Lower leg skin (tissue), 3 donors: ENCODE measurements at regions not wholly inside any gene's neighbourhood (a gene's known extent, or its start where the extent isn't known, plus 50 kb on each side); places are given as distances from the start of the nearest gene placed in this dataset.

Source experiments
- POLR2A ChIP-seq, 2 donors: fragments of 450-650 bp; IDR thresholded peaks; one replicate each; pipeline ENCODE4 v1.6.1; 2016 to 2017; ENCODE audit warnings: antibody characterized with exemption in 2 of 2, mild to moderate bottlenecking in 1 of 2, moderate library complexity in 1 of 2
- TF ChIP-seq, protein P1 (sequence below), 3 donors: fragments of 450-650 bp; IDR thresholded peaks; one replicate each; pipeline ENCODE4 v1.5.1; 2016; ENCODE audit warnings: antibody characterized with exemption in 3 of 3, mild to moderate bottlenecking in 3 of 3, moderate library complexity in 2 of 3

DNA sequence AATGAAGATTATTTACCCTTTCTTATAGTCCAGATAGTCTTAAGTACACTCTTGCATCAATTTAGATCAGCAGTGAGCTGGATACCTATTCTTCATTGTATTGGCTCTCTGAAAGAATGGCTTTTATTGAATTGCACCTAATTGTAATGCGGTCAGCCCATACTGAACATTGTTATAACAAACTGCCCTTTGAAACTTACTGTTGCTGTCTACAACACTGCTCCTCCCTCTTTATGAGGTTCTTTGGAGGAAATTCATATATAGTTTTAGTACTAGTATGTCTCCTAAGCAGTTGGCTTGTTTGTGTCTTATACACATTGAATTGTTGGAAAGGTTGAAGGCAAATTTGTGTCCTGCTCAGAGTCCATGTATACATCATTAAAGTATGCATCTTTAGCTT, 66.5 kb upstream of the UGP2 start:
- TF ChIP-seq, protein P1, sequence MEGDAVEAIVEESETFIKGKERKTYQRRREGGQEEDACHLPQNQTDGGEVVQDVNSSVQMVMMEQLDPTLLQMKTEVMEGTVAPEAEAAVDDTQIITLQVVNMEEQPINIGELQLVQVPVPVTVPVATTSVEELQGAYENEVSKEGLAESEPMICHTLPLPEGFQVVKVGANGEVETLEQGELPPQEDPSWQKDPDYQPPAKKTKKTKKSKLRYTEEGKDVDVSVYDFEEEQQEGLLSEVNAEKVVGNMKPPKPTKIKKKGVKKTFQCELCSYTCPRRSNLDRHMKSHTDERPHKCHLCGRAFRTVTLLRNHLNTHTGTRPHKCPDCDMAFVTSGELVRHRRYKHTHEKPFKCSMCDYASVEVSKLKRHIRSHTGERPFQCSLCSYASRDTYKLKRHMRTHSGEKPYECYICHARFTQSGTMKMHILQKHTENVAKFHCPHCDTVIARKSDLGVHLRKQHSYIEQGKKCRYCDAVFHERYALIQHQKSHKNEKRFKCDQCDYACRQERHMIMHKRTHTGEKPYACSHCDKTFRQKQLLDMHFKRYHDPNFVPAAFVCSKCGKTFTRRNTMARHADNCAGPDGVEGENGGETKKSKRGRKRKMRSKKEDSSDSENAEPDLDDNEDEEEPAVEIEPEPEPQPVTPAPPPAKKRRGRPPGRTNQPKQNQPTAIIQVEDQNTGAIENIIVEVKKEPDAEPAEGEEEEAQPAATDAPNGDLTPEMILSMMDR (IDR thresholded peaks at IDR 0.05), result no peak
- TF ChIP-seq POLR2A (IDR thresholded peaks at IDR 0.05), result no peak
